Glutamatergic neuron (in vitro differentiated cells): ENCODE measurements at regions not wholly inside any gene's neighbourhood (a gene's known extent, or its start where the extent isn't known, plus 50 kb on each side); places are given as distances from the start of the nearest gene placed in this dataset.
"Not testable (repeated sequence)": the region's sequence is repeated elsewhere in the genome, so short reads cannot be mapped to it uniquely, and the experiment has no call there.

Experiments
- DNase-seq: peaks from one replicate; pipeline ENCODE4 v3.0.0; 2022
- H3K27ac Mint-ChIP-seq: one replicate; pipeline ENCODE4 v1.8.0; 2020; ENCODE audit warnings: mild to moderate bottlenecking, mixed read lengths, inconsistent platforms; ENCODE audit not compliant: unreplicated experiment
- H3K27me3 Mint-ChIP-seq: one replicate; pipeline ENCODE4 v1.8.0; 2020; ENCODE audit warnings: mild to moderate bottlenecking, moderate library complexity, mixed read lengths, inconsistent platforms; ENCODE audit not compliant: unreplicated experiment
- H3K36me3 Mint-ChIP-seq: one replicate; pipeline ENCODE4 v1.8.0; 2020; ENCODE audit warnings: mild to moderate bottlenecking, mixed read lengths, inconsistent platforms; ENCODE audit not compliant: unreplicated experiment
- H3K4me1 Mint-ChIP-seq: one replicate; pipeline ENCODE4 v1.8.0; 2020; ENCODE audit warnings: mild to moderate bottlenecking, low read depth, mixed read lengths, inconsistent platforms; ENCODE audit not compliant: unreplicated experiment
- H3K4me3 Mint-ChIP-seq: one replicate; pipeline ENCODE4 v1.8.0; 2020; ENCODE audit warnings: mild to moderate bottlenecking, mixed read lengths, inconsistent platforms; ENCODE audit not compliant: unreplicated experiment
- H3K9me3 Mint-ChIP-seq: one replicate; pipeline ENCODE4 v1.8.0; 2020; ENCODE audit warnings: mild to moderate bottlenecking, moderate library complexity, mixed read lengths, inconsistent platforms; ENCODE audit not compliant: unreplicated experiment
- CTCF ChIP-seq: fragments of 200-600 bp; sonication (generic); IDR thresholded peaks from one replicate; pipeline ENCODE4 v1.5.0; 2021; ENCODE audit not compliant: partially characterized antibody, unreplicated experiment

DNA sequence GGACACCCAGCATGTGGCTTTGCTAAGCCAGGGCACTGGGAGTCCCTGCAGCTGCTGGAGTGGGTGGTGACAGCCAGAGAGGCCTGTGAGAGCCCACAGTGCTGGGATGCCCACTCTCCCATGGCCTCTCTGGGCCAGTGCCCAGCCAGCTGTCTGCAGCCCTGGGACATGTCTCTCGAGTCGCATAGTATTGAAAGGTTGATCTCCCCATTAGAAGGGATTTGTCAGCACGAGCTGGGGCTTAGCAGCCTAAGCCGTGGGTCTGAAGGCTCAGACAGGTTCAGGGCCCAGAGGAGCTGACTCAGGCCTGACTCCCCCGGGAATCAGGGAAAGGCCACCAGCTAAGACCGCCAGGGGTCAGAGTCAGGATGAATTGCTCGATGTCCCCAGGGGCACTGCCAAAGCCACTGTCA lies 53.5 kb downstream of the FOXD2 start:
- Mint-ChIP-seq H3K36me3 (no peaks in the 10 kb centered on the region), H3K27ac (no peak overlapping the region), H3K27me3 (peaks cover 13% of the 10 kb centered on the region), H3K4me1 (no peaks in the 10 kb centered on the region), H3K9me3 (no peaks in the 10 kb centered on the region), H3K4me3 (no peak overlapping the region)
- no peak for DNase-seq
- TF ChIP-seq CTCF, result no peak

DNA sequence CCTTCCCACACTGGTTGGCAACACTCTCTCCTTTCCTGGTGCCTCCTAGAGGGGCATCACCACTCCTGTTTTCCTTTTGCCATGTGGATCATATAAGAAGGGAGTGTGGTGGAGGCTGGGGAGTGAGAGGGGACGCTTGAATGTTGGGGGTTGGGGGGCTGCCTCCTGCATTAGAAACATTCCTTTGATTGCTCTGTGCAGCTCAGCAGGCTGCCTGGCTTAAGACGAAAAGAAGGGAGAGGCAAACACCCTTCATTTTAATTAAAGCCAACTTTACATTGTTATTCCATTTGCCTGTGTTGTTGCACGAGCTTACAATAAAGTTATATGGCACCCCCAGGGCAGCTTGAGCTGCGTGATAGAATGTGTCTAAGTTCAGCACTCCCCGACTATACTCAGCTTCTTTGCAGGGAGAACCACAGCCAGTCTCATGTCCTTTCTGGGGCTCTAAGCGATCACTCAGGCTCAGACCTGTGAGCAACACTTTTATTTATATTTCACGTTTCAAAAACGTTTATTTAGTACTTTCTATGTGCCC lies 57.4 kb downstream of the FOXD2 start:
- no peak overlapping the region for H3K4me3 Mint-ChIP-seq
- no peaks in the 10 kb centered on the region for H3K36me3 Mint-ChIP-seq
- DNase-seq, result no peak
- H3K4me1 Mint-ChIP-seq, result no peaks in the 10 kb centered on the region
- no peak for TF ChIP-seq CTCF
- H3K27me3 Mint-ChIP-seq, result peaks cover 13% of the 10 kb centered on the region
- no peak overlapping the region for H3K27ac Mint-ChIP-seq
- no peaks in the 10 kb centered on the region for H3K9me3 Mint-ChIP-seq

- H3K4me1 Mint-ChIP-seq, result no peaks in the 10 kb centered on the region
- peaks cover 11% of the 10 kb centered on the region for H3K27me3 Mint-ChIP-seq
- no peak for TF ChIP-seq CTCF
- H3K36me3 Mint-ChIP-seq, result peaks cover 2% of the 10 kb centered on the region
- H3K4me3 Mint-ChIP-seq, result no peak overlapping the region
- no peak overlapping the region for H3K27ac Mint-ChIP-seq
- no peak for DNase-seq
- peaks cover 2% of the 10 kb centered on the region for H3K9me3 Mint-ChIP-seq
These were observed 60.7 kb downstream of the FOXD2 start for GRCh38 chr1:47498551-47498950.

- Mint-ChIP-seq H3K4me1 (no peaks in the 10 kb centered on the region), H3K36me3 (peaks cover 4% of the 10 kb centered on the region), H3K27me3 (peaks cover 12% of the 10 kb centered on the region), H3K27ac (no peak overlapping the region), H3K4me3 (no peak overlapping the region), H3K9me3 (peaks cover 2% of the 10 kb centered on the region)
- no peak for DNase-seq
- no peak for TF ChIP-seq CTCF
These were observed 63.2 kb downstream of the FOXD2 start for GRCh38 chr1:47501069-47501468.

DNA sequence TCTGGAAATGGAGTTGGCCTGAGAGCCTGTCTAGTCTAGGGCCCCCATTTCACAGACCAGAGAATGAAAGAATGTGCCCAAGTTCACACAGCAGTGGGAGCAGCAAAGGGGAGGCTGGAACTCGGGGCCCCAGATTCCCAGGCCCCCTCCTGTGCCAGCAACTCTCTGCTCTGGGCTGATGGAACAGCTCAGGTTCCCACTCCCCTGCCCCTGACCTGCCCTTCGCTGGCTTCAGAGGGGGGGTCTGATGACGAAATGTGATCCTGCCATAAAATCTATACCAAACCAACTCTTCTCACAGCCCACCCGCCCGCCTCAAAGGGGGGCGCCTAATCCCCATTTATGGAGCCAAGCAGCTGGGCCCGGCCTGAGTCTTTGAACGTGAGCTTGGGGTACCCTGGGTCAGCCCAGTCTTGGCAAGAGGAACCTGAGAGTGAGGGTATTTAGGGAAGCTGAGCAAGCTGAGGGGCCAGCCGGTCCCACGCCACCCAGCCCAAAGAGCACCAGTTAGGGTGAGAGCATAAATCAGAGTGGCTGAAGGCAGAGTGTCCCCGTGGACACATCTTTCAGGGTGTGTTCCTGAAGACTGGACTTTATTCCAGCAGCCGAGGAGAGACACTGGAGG lies 65.0 kb downstream of the FOXD2 start:
- Mint-ChIP-seq H3K27ac (no peak overlapping the region), H3K4me3 (no peak overlapping the region), H3K4me1 (no peaks in the 10 kb centered on the region), H3K36me3 (peaks cover 9% of the 10 kb centered on the region), H3K27me3 (peaks cover 18% of the 10 kb centered on the region), H3K9me3 (peaks cover 2% of the 10 kb centered on the region)
- DNase-seq, result no peak
- TF ChIP-seq CTCF, result no peak

DNA sequence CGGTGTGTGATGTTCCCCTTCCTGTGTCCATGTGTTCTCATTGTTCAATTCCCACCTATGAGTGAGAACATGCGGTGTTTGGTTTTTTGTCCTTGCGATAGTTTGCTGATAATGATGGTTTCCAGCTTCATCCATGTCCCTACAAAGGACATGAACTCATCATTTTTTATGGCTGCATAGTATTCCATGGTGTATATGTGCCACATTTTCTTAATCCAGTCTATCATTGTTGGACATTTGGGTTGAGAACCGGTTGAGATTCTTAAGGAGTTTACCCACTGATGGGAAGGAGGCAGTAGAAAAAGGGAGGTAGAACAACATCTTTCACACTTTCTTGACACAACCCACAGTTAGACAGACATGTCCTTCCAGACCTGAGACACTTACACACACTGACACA lies 67.0 kb downstream of the FOXD2 start:
- not testable (repeated sequence) for H3K4me1 Mint-ChIP-seq, H3K4me3 Mint-ChIP-seq, H3K36me3 Mint-ChIP-seq, H3K9me3 Mint-ChIP-seq, H3K27ac Mint-ChIP-seq, DNase-seq
- H3K27me3 Mint-ChIP-seq, result peaks cover 18% of the 10 kb centered on the region
